ENCODE measurements at regions not wholly inside any gene's neighbourhood (a gene's known extent, or its start where the extent isn't known, plus 50 kb on each side); places are given as distances from the start of the nearest gene placed in this dataset.

DNA sequence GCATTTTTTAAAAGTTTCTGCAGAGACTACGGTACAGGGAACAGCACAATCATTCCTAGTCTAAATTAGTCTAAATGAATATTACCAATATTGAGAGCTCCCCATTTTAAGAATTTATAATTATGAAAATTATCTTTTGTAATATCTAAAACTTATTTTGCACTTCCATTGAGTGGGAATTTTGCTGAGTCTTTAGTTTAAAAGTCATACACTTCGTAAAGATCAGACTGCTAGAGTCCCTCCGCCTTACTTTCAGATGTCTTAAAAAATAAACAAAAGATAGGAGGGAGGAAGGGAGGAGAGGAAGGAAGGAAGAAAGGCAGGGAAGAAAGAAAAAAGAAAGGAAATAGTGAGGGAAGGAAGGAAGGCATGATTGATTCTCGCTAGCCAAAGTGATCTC, 278.2 kb upstream of the PRDM1 start:
- TF ChIP-seq, protein P1, sequence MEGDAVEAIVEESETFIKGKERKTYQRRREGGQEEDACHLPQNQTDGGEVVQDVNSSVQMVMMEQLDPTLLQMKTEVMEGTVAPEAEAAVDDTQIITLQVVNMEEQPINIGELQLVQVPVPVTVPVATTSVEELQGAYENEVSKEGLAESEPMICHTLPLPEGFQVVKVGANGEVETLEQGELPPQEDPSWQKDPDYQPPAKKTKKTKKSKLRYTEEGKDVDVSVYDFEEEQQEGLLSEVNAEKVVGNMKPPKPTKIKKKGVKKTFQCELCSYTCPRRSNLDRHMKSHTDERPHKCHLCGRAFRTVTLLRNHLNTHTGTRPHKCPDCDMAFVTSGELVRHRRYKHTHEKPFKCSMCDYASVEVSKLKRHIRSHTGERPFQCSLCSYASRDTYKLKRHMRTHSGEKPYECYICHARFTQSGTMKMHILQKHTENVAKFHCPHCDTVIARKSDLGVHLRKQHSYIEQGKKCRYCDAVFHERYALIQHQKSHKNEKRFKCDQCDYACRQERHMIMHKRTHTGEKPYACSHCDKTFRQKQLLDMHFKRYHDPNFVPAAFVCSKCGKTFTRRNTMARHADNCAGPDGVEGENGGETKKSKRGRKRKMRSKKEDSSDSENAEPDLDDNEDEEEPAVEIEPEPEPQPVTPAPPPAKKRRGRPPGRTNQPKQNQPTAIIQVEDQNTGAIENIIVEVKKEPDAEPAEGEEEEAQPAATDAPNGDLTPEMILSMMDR (IDR thresholded peaks at IDR 0.05): no peak
- TF ChIP-seq POLR2A (IDR thresholded peaks at IDR 0.05): no peak

Data from body of pancreas (tissue), 4 donors.